GM23338 (cell line): ENCODE measurements at regions not wholly inside any gene's neighbourhood (a gene's known extent, or its start where the extent isn't known, plus 50 kb on each side); places are given as distances from the start of the nearest gene placed in this dataset.

ENCODE experiments used
- ATAC-seq: fragments of 200-7000 bp; cut with Tn5 transposase; 3 replicates; pipeline ENCODE4 v1.9.1; 2020
- DNase-seq: peaks from one replicate; pipeline ENCODE4 v3.0.0-alpha.2; 2015; ENCODE audit warnings: low spot score
- H2AFZ ChIP-seq: fragments of 200-600 bp; sonication (generic); 2 replicates; pipeline ENCODE4 v1.8.0; 2016; ENCODE audit warnings: antibody characterized with exemption, mild to moderate bottlenecking, moderate library complexity
- H3F3A ChIP-seq: fragments of 200-600 bp; sonication (generic); replicated peaks from 2 replicates; pipeline ENCODE4 v1.8.0; 2017; ENCODE audit warnings: antibody characterized with exemption, mixed run types, low read depth
- H3K27ac ChIP-seq: fragments of 200-600 bp; sonication (generic); 2 replicates; pipeline ENCODE4 v1.6.1; 2016; ENCODE audit warnings: low read depth
- H3K27me3 ChIP-seq: fragments of 200-600 bp; sonication (generic); 2 replicates; pipeline ENCODE4 v1.8.0; 2016; ENCODE audit warnings: mild to moderate bottlenecking, mixed run types, moderate library complexity; ENCODE audit not compliant: insufficient read depth
- H3K36me3 ChIP-seq: fragments of 200-600 bp; sonication (generic); 2 replicates; pipeline ENCODE4 v1.8.0; 2016; ENCODE audit warnings: mild to moderate bottlenecking; ENCODE audit not compliant: insufficient read depth
- H3K4me1 ChIP-seq: fragments of 200-600 bp; sonication (generic); 2 replicates; pipeline ENCODE4 v1.8.0; 2016; ENCODE audit warnings: mild to moderate bottlenecking, moderate library complexity; ENCODE audit not compliant: insufficient read depth
- H3K4me2 ChIP-seq: fragments of 200-600 bp; sonication (generic); 2 replicates; pipeline ENCODE4 v1.7.1; 2017; ENCODE audit warnings: mixed run types
- H3K4me3 ChIP-seq: fragments of 200-600 bp; sonication (generic); 2 replicates; pipeline ENCODE4 v1.6.1; 2016; ENCODE audit warnings: mixed run types
- H3K79me2 ChIP-seq: fragments of 200-600 bp; sonication (generic); replicated peaks from 2 replicates; pipeline ENCODE4 v1.8.0; 2017; ENCODE audit warnings: mild to moderate bottlenecking; ENCODE audit not compliant: insufficient read depth
- H3K9me2 ChIP-seq: fragments of 200-600 bp; sonication (generic); 2 replicates; pipeline ENCODE4 v1.8.0; 2017; ENCODE audit not compliant: insufficient read depth
- H4K20me1 ChIP-seq: fragments of 200-600 bp; sonication (generic); replicated peaks from 2 replicates; pipeline ENCODE4 v1.8.0; 2017; ENCODE audit warnings: mild to moderate bottlenecking; ENCODE audit not compliant: insufficient read depth
- H3K27ac Mint-ChIP-seq: 2 replicates; pipeline ENCODE4 v1.8.0; 2020; ENCODE audit warnings: inconsistent platforms, mild to moderate bottlenecking, moderate library complexity, mixed read lengths
- H3K27me3 Mint-ChIP-seq: 3 replicates; pipeline ENCODE4 v1.8.0; 2022; ENCODE audit warnings: low read depth, mild to moderate bottlenecking, moderate library complexity, mixed read lengths, inconsistent platforms; ENCODE audit not compliant: insufficient read depth, poor library complexity
- H3K36me3 Mint-ChIP-seq: 3 replicates; pipeline ENCODE4 v1.8.0; 2021; ENCODE audit warnings: low read depth, mild to moderate bottlenecking, inconsistent platforms, moderate library complexity, mixed read lengths
- H3K4me1 Mint-ChIP-seq: 3 replicates; pipeline ENCODE4 v1.8.0; 2020; ENCODE audit warnings: mild to moderate bottlenecking, inconsistent platforms, mixed read lengths
- H3K4me3 Mint-ChIP-seq: 3 replicates; pipeline ENCODE4 v1.8.0; 2021; ENCODE audit warnings: moderate library complexity, mild to moderate bottlenecking, inconsistent platforms, mixed read lengths
- H3K9me3 Mint-ChIP-seq: 3 replicates; pipeline ENCODE4 v1.8.0; 2020; ENCODE audit warnings: moderate library complexity, mild to moderate bottlenecking, inconsistent platforms, mixed read lengths
- JUNB ChIP-seq: IDR thresholded peaks from one replicate; pipeline ENCODE4 v1.6.1; 2016; ENCODE audit warnings: antibody characterized with exemption; ENCODE audit not compliant: unreplicated experiment
- NANOG ChIP-seq: IDR thresholded peaks from 2 replicates; pipeline ENCODE4 v1.6.1; 2016; ENCODE audit warnings: antibody characterized with exemption, borderline replicate concordance
- POLR2AphosphoS5 ChIP-seq: IDR thresholded peaks from 2 replicates; pipeline ENCODE4 v1.6.1; 2016; ENCODE audit warnings: antibody characterized with exemption, low read depth
- REST ChIP-seq: IDR thresholded peaks from one replicate; pipeline ENCODE4 v1.6.1; 2018; ENCODE audit warnings: antibody characterized with exemption; ENCODE audit not compliant: unreplicated experiment
- STAT1 ChIP-seq: IDR thresholded peaks from one replicate; pipeline ENCODE4 v1.6.1; 2016; ENCODE audit warnings: antibody characterized with exemption; ENCODE audit not compliant: unreplicated experiment
- TF ChIP-seq, protein P1 (sequence below): fragments of 250-450 bp; sonication (Bioruptor Pico); IDR thresholded peaks from 2 replicates; pipeline ENCODE4 v1.5.0; 2020; ENCODE audit warnings: mild to moderate bottlenecking, moderate library complexity
- TF ChIP-seq, protein P2 (sequence below): IDR thresholded peaks from 2 replicates; pipeline ENCODE4 v1.6.1; 2016; ENCODE audit warnings: antibody characterized with exemption
- TF ChIP-seq, protein P3 (sequence below), 2 experiments: fragments of 200-600 bp in 1 of 2; sonication (generic) in 1 of 2; conservative IDR thresholded peaks; 2 replicates each; pipeline versions ENCODE4 v1.5.1 to v1.6.1; 2016 to 2017; ENCODE audit warnings: antibody characterized with exemption in 2 of 2, low read depth in 2 of 2, mild to moderate bottlenecking in 2 of 2, moderate library complexity in 1 of 2

DNA sequence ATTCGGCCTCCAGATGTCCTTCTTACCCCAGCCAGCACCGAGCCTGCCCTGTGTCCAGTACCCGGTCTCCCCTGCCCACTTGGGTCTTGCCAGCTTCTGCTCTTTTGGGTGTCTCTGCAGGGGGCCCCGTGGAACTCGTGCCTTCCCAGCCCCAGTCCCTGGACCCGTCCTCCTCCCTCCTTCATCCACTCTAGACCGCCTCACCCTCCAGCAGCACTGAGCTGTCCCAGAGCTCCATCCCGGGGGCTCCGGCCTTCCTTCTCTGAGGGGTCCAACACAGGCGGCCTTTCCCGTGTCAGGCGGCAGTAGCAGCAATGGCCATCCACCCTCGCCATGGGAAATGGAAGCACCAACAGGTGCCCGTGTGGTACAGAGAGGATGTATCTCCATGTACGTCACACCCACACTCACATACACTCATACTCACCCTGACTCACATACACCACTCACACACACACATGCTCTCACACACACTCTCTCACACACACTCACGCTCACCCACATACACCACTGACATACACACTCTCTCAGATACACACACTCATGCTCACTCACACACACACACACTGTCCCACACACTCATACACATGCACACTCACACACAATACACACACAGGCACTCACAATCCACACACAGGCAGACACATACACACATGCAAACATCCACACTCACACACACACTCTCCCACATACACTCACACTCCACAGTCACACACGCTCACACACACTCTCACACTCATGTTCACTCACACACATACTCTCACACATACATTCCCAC lies 827.5 kb upstream of the SALL3 start:
- no peak for TF ChIP-seq NANOG
- TF ChIP-seq, protein P1, sequence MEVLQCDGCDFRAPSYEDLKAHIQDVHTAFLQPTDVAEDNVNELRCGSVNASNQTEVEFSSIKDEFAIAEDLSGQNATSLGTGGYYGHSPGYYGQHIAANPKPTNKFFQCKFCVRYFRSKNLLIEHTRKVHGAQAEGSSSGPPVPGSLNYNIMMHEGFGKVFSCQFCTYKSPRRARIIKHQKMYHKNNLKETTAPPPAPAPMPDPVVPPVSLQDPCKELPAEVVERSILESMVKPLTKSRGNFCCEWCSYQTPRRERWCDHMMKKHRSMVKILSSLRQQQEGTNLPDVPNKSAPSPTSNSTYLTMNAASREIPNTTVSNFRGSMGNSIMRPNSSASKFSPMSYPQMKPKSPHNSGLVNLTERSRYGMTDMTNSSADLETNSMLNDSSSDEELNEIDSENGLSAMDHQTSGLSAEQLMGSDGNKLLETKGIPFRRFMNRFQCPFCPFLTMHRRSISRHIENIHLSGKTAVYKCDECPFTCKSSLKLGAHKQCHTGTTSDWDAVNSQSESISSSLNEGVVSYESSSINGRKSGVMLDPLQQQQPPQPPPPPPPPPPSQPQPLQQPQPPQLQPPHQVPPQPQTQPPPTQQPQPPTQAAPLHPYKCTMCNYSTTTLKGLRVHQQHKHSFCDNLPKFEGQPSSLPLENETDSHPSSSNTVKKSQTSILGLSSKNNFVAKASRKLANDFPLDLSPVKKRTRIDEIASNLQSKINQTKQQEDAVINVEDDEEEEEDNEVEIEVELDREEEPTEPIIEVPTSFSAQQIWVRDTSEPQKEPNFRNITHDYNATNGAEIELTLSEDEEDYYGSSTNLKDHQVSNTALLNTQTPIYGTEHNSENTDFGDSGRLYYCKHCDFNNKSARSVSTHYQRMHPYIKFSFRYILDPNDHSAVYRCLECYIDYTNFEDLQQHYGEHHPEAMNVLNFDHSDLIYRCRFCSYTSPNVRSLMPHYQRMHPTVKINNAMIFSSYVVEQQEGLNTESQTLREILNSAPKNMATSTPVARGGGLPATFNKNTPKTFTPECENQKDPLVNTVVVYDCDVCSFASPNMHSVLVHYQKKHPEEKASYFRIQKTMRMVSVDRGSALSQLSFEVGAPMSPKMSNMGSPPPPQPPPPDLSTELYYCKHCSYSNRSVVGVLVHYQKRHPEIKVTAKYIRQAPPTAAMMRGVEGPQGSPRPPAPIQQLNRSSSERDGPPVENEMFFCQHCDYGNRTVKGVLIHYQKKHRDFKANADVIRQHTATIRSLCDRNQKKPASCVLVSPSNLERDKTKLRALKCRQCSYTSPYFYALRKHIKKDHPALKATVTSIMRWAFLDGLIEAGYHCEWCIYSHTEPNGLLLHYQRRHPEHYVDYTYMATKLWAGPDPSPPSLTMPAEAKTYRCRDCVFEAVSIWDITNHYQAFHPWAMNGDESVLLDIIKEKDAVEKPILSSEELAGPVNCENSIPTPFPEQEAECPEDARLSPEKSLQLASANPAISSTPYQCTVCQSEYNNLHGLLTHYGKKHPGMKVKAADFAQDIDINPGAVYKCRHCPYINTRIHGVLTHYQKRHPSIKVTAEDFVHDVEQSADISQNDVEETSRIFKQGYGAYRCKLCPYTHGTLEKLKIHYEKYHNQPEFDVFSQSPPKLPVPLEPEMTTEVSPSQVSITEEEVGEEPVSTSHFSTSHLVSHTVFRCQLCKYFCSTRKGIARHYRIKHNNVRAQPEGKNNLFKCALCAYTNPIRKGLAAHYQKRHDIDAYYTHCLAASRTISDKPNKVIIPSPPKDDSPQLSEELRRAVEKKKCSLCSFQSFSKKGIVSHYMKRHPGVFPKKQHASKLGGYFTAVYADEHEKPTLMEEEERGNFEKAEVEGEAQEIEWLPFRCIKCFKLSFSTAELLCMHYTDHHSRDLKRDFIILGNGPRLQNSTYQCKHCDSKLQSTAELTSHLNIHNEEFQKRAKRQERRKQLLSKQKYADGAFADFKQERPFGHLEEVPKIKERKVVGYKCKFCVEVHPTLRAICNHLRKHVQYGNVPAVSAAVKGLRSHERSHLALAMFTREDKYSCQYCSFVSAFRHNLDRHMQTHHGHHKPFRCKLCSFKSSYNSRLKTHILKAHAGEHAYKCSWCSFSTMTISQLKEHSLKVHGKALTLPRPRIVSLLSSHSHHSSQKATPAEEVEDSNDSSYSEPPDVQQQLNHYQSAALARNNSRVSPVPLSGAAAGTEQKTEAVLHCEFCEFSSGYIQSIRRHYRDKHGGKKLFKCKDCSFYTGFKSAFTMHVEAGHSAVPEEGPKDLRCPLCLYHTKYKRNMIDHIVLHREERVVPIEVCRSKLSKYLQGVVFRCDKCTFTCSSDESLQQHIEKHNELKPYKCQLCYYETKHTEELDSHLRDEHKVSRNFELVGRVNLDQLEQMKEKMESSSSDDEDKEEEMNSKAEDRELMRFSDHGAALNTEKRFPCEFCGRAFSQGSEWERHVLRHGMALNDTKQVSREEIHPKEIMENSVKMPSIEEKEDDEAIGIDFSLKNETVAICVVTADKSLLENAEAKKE = no peak
- no peak overlapping the region for H3K4me3 ChIP-seq
- no peak overlapping the region for H2AFZ ChIP-seq
- H3K27me3 ChIP-seq = no peaks in the 10 kb centered on the region
- DNase-seq (no peak), ATAC-seq (no peak)
- H3K27ac Mint-ChIP-seq = no peak overlapping the region
- no peak overlapping the region for H3K4me3 Mint-ChIP-seq
- no peak overlapping the region for H3K27ac ChIP-seq
- H3K9me3 Mint-ChIP-seq = peaks cover 4% of the 10 kb centered on the region
- H3K4me1 ChIP-seq = no peaks in the 10 kb centered on the region
- no peaks in the 10 kb centered on the region for H3F3A ChIP-seq
- H3K36me3 Mint-ChIP-seq = peaks cover 32% of the 10 kb centered on the region
- H3K36me3 ChIP-seq = no peaks in the 10 kb centered on the region; the same call in 1 of the 2 replicates
- no peaks in the 10 kb centered on the region; the same call in 2 of the 3 replicates for H3K4me1 Mint-ChIP-seq
- no peaks in the 10 kb centered on the region for H3K79me2 ChIP-seq
- no peak overlapping the region for H3K4me2 ChIP-seq
- no peaks in the 10 kb centered on the region for H4K20me1 ChIP-seq
- no peaks in the 10 kb centered on the region for H3K9me2 ChIP-seq
- peaks cover 4% of the 10 kb centered on the region for H3K27me3 Mint-ChIP-seq

GRCh38 chr18:78153362-78153761 lies 826.3 kb upstream of the SALL3 start:
- peaks cover 13% of the 10 kb centered on the region for H3K9me3 Mint-ChIP-seq
- ATAC-seq = no peak
- Histone ChIP-seq H3K4me1 (no peaks in the 10 kb centered on the region), H3K27me3 (no peaks in the 10 kb centered on the region), H3F3A (no peaks in the 10 kb centered on the region), H3K4me3 (no peak overlapping the region), H3K27ac (no peak overlapping the region), H3K36me3 (no peaks in the 10 kb centered on the region; the same call in 1 of the 2 replicates), H3K4me2 (no peak overlapping the region), H3K79me2 (no peaks in the 10 kb centered on the region), H2AFZ (no peak overlapping the region), H3K9me2 (no peaks in the 10 kb centered on the region), H4K20me1 (no peaks in the 10 kb centered on the region)
- no peak overlapping the region for H3K27ac Mint-ChIP-seq
- DNase-seq = no peak
- H3K4me3 Mint-ChIP-seq = no peak overlapping the region
- no peaks in the 10 kb centered on the region; the same call in 2 of the 3 replicates for H3K4me1 Mint-ChIP-seq
- peaks cover 31% of the 10 kb centered on the region for H3K36me3 Mint-ChIP-seq
- H3K27me3 Mint-ChIP-seq = peaks cover 4% of the 10 kb centered on the region
- no peak for TF ChIP-seq REST
- TF ChIP-seq, protein P2, sequence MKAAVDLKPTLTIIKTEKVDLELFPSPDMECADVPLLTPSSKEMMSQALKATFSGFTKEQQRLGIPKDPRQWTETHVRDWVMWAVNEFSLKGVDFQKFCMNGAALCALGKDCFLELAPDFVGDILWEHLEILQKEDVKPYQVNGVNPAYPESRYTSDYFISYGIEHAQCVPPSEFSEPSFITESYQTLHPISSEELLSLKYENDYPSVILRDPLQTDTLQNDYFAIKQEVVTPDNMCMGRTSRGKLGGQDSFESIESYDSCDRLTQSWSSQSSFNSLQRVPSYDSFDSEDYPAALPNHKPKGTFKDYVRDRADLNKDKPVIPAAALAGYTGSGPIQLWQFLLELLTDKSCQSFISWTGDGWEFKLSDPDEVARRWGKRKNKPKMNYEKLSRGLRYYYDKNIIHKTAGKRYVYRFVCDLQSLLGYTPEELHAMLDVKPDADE = no peak
- no peak for TF ChIP-seq STAT1
- TF ChIP-seq, protein P3, sequence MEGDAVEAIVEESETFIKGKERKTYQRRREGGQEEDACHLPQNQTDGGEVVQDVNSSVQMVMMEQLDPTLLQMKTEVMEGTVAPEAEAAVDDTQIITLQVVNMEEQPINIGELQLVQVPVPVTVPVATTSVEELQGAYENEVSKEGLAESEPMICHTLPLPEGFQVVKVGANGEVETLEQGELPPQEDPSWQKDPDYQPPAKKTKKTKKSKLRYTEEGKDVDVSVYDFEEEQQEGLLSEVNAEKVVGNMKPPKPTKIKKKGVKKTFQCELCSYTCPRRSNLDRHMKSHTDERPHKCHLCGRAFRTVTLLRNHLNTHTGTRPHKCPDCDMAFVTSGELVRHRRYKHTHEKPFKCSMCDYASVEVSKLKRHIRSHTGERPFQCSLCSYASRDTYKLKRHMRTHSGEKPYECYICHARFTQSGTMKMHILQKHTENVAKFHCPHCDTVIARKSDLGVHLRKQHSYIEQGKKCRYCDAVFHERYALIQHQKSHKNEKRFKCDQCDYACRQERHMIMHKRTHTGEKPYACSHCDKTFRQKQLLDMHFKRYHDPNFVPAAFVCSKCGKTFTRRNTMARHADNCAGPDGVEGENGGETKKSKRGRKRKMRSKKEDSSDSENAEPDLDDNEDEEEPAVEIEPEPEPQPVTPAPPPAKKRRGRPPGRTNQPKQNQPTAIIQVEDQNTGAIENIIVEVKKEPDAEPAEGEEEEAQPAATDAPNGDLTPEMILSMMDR (conservative IDR thresholded peaks at IDR 0.05; ENCODE audit: low read depth in 2 of 2) = no peak
- no peak for TF ChIP-seq JUNB
- no peak for TF ChIP-seq POLR2AphosphoS5
